ENCODE measurements at regions not wholly inside any gene's neighbourhood (a gene's known extent, or its start where the extent isn't known, plus 50 kb on each side); places are given as distances from the start of the nearest gene placed in this dataset.

DNA sequence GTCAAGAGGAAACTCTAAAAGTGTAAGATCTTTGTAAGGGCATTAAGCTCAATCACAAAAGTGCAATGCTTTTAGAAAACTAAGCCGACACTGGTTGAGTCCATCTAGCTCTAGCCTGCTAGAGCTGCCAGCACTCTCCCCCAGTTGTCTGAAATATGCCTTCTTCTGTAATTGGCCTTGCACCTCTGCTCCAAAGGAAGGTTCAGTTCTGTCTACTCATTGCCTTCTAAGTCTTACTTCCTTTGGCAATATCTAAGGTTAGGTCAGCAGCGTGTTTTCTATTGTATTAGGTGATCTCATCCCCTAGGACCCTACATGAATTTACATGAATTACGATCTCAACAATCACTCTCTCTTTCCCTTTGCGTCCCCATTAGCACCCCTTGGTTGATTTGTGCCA lies 378.6 kb downstream of the CBLN4 start:
- no peak for TF ChIP-seq ZNF274 (IDR thresholded peaks at IDR 0.05; ENCODE audit: low read depth, low read length)
- no peak for TF ChIP-seq SUZ12 (IDR thresholded peaks at IDR 0.05; ENCODE audit: extremely low read depth, insufficient read depth, insufficient read length)
